Tibial artery (tissue), 4 donors: ENCODE measurements at regions not wholly inside any gene's neighbourhood (a gene's known extent, or its start where the extent isn't known, plus 50 kb on each side); places are given as distances from the start of the nearest gene placed in this dataset.

Experiments
- DNase-seq, 2 donors: peaks; one replicate each; pipeline ENCODE4 v3.0.0-alpha.2; 2019
- H3K27ac ChIP-seq, 2 donors: fragments of 200-600 bp; sonication (generic) in 1 of 2; 1 replicate in 1 of 2; 2 replicates in 1 of 2; pipeline ENCODE4 v1.5.1; 2018 to 2019; ENCODE audit warnings: mild to moderate bottlenecking in 1 of 2
- H3K27me3 ChIP-seq, 2 donors: fragments of 200-600 bp; sonication (generic) in 1 of 2; one replicate each; pipeline versions ENCODE4 v1.5.1 to v1.6.0; 2016 to 2019
- H3K36me3 ChIP-seq, 3 donors: fragments of 200-600 bp; sonication (generic) in 2 of 3; one replicate each; pipeline ENCODE4 v1.5.1; 2016 to 2019; ENCODE audit warnings: mild to moderate bottlenecking in 2 of 3
- H3K4me1 ChIP-seq, 4 donors: fragments of 200-600 bp; sonication (generic) in 2 of 4; 1 replicate in 3 of 4; 2 replicates in 1 of 4; pipeline ENCODE4 v1.5.1; 2016 to 2019
- H3K4me3 ChIP-seq, 2 donors: fragments of 200-600 bp; sonication (generic) in 1 of 2; 1 replicate in 1 of 2; 2 replicates in 1 of 2; pipeline ENCODE4 v1.5.1; 2018 to 2019; ENCODE audit warnings: mild to moderate bottlenecking in 2 of 2
- H3K9me3 ChIP-seq, 3 donors: fragments of 200-600 bp; sonication (generic) in 1 of 3; one replicate each; pipeline ENCODE4 v1.5.1; 2016 to 2019
- intact Hi-C: fragments of 100-400 bp; cut with DNase I; formaldehyde crosslinking; loops from one replicate; pipeline ENCODE4 v1.15.0; 2023; ENCODE audit warnings: low total_unique reads
- TF ChIP-seq, protein P1 (sequence below), 2 experiments: fragments of 200-600 bp in 1 of 2; fragments of 450-650 bp in 1 of 2; IDR thresholded peaks; one replicate each; pipeline ENCODE4 v1.5.1; 2017 to 2019; ENCODE audit warnings: antibody characterized with exemption in 2 of 2, mild to moderate bottlenecking in 1 of 2, moderate library complexity in 1 of 2

DNA sequence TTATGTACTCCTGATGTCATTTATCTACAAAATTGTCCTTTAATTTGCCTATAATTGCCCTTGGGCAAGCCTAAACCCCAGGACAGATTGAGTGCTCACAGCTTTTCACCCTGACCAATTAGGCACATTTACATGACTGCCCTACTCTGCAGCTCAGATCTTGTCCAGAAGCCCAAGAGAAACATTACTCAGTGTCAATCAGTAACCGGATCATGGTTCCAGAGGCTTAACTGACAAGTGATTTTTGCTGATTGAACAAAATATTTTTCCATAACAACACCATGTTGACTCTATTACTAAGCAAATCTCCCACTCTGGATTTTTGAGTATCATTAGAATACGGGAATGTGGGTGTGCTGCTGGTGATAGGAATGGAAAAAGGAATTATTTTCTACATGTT, 465.4 kb upstream of the TNP1 start:
- Histone ChIP-seq H3K9me3 (no peaks in the 10 kb centered on the region), H3K4me1 (peaks cover 0 to 11% (median 5%) of the 10 kb centered on the region in 4 donors), H3K27me3 (no peaks in the 10 kb centered on the region), H3K36me3 (no peaks in the 10 kb centered on the region), H3K27ac (no peak overlapping the region), H3K4me3 (no peak overlapping the region)
- intact Hi-C loops, result no loop called here
- no peak for DNase-seq
- TF ChIP-seq, protein P1, sequence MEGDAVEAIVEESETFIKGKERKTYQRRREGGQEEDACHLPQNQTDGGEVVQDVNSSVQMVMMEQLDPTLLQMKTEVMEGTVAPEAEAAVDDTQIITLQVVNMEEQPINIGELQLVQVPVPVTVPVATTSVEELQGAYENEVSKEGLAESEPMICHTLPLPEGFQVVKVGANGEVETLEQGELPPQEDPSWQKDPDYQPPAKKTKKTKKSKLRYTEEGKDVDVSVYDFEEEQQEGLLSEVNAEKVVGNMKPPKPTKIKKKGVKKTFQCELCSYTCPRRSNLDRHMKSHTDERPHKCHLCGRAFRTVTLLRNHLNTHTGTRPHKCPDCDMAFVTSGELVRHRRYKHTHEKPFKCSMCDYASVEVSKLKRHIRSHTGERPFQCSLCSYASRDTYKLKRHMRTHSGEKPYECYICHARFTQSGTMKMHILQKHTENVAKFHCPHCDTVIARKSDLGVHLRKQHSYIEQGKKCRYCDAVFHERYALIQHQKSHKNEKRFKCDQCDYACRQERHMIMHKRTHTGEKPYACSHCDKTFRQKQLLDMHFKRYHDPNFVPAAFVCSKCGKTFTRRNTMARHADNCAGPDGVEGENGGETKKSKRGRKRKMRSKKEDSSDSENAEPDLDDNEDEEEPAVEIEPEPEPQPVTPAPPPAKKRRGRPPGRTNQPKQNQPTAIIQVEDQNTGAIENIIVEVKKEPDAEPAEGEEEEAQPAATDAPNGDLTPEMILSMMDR (IDR thresholded peaks at IDR 0.05), result no peak

DNA sequence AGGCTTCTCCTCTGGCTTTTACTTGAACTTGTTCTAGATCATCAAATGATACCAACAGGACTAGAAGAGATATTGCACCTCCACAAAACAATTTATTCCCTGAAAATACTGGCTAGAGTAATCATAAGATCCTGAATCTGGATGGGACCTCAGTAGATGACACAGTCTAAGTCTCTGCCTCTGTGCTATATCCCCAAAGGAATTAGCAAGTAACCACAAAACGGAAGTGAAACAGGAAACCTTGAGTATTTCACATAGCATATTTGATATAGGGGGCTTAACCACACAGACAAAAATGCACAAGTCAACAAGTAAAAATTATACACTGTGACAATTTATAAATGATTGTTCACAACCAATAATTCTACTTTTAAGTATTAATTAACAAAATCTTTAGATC, 456.9 kb upstream of the TNP1 start:
- Histone ChIP-seq H3K27ac (no peak overlapping the region), H3K36me3 (peaks cover 0 to 5% (median 0%) of the 10 kb centered on the region in 3 donors), H3K27me3 (no peaks in the 10 kb centered on the region), H3K4me3 (no peak overlapping the region), H3K4me1 (peaks cover 0 to 8% (median 2%) of the 10 kb centered on the region in 4 donors), H3K9me3 (peaks cover 0 to 9% (median 8%) of the 10 kb centered on the region in 3 donors)
- intact Hi-C loops, result no loop called here
- TF ChIP-seq, protein P1 (IDR thresholded peaks at IDR 0.05), result no peak
- no peak for DNase-seq

DNA sequence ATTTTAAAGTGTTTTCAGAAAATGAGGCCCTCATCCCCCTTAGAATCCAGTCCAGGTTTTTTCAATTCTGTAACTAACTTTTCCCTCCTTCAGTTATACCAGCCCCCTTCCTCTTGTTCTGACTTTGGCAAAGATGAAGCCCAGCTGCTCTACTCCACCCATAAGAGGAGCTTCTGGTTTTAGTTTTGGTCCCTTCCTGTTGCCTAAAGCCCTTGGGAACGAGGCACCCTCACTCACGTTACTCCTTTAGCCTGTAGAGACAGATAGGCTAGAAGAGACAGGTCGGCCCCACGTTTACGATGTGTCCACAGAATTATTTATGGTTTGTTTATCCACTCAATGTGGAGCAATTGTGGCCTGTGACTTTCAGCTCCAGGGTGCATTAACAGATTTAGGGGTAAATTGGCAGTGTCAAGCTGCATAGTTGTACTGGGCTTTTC, 454.2 kb upstream of the TNP1 start:
- Histone ChIP-seq H3K9me3 (peaks cover 0 to 9% (median 8%) of the 10 kb centered on the region in 3 donors), H3K4me3 (no peak overlapping the region), H3K36me3 (peaks cover 0 to 5% (median 0%) of the 10 kb centered on the region in 3 donors), H3K27ac (no peak overlapping the region), H3K27me3 (no peaks in the 10 kb centered on the region), H3K4me1 (peaks cover 0 to 8% (median 2%) of the 10 kb centered on the region in 4 donors)
- DNase-seq, result no peak
- intact Hi-C loops, result no loop called here
- TF ChIP-seq, protein P1 (IDR thresholded peaks at IDR 0.05), result no peak

DNA sequence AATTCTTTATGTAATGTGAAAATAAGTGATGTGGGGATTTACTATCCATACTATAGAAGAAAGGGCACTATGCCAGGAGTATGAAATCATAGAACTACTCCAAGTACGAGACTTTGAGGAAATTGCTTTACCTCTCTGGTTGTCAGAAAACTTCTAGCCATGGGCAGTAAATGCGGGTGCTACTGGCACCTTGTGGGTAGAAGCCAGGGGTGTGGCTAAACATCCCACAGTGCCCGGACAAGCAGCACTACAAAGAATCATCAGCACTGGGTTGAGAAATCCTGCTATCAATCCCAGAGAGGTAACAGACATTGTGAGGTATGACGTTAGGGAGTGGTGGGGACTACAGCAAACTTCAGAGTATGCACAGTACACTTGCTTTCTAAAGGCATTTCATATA, 453.5 kb upstream of the TNP1 start:
- no peak overlapping the region for H3K4me3 ChIP-seq
- no peaks in the 10 kb centered on the region for H3K27me3 ChIP-seq
- peaks cover 0 to 5% (median 0%) of the 10 kb centered on the region in 3 donors for H3K36me3 ChIP-seq
- no peak overlapping the region for H3K27ac ChIP-seq
- TF ChIP-seq, protein P1 (IDR thresholded peaks at IDR 0.05), result no peak
- intact Hi-C loops, result no loop called here
- peaks cover 0 to 8% (median 2%) of the 10 kb centered on the region in 4 donors for H3K4me1 ChIP-seq
- H3K9me3 ChIP-seq, result peaks cover 0 to 9% (median 8%) of the 10 kb centered on the region in 3 donors
- DNase-seq, result no peak

DNA sequence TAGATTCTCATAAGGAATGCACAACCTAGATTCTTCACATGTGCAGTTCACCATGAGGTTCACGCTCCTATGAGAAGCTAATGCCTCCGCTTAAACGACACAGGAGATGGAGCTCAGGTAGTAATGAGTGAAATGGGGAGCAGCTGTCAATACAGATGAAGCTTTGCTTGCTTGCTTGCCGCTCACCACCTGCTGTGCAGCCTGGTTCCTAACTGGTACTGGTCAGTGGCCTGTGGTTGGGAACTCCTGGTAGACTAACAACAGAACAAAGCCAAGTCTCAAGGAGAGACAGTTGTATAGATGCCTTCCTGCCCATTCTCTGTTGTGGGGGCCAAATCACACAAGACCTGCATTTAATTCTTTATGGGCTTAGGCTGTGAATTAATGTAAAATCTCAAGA, 449.2 kb upstream of the TNP1 start:
- H3K9me3 ChIP-seq, result no peaks in the 10 kb centered on the region
- TF ChIP-seq, protein P1 (IDR thresholded peaks at IDR 0.05), result no peak
- no peaks in the 10 kb centered on the region for H3K27me3 ChIP-seq
- intact Hi-C loops, result no loop called here
- H3K4me1 ChIP-seq, result peaks cover 0 to 2% (median under 1%) of the 10 kb centered on the region in 4 donors
- H3K27ac ChIP-seq, result no peak overlapping the region
- H3K36me3 ChIP-seq, result no peaks in the 10 kb centered on the region
- H3K4me3 ChIP-seq, result no peak overlapping the region
- no peak for DNase-seq

DNA sequence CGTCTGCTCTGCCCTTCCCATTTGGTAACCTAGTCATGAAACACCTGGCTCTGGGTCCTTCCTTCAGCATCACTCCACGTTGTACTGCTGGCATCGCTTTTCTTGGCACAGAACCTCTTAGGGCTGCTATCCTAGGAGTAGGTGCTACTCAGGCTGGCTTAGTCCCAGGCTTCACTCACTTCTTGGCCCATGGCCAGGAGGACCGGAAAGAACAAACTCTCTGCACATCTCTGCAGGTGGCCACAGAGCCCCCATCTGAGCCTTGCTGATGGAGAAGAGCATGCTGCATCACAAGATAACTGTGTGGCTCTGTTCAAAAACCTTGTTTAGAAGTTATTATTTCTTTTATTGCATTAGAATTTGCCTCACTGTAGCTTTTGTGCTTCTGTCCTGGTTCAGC, 447.2 kb upstream of the TNP1 start:
- no peak for DNase-seq
- Histone ChIP-seq H3K27ac (no peak overlapping the region), H3K4me1 (peaks cover 0 to 7% (median 0%) of the 10 kb centered on the region in 4 donors), H3K4me3 (no peak overlapping the region), H3K27me3 (no peaks in the 10 kb centered on the region), H3K9me3 (no peaks in the 10 kb centered on the region), H3K36me3 (no peaks in the 10 kb centered on the region)
- TF ChIP-seq, protein P1 (IDR thresholded peaks at IDR 0.05), result no peak
- intact Hi-C loops, result no loop called here
